Lung (tissue), 11 donors: ENCODE measurements at regions not wholly inside any gene's neighbourhood (a gene's known extent, or its start where the extent isn't known, plus 50 kb on each side); places are given as distances from the start of the nearest gene placed in this dataset.

Experiments used
- ATAC-seq: fragments of 200-7000 bp; cut with Tn5 transposase; one replicate; pipeline ENCODE4 v1.9.1; 2020; ENCODE audit warnings: moderate number of reproducible peaks; ENCODE audit not compliant: insufficient read depth, low FRiP score
- DNase-seq, 3 donors: peaks; one replicate each; pipeline ENCODE4 v3.0.0-alpha.2; 2013 to 2017
- H3K27ac ChIP-seq, 2 donors: one replicate each; pipeline ENCODE4 v1.5.1; 2013; ENCODE audit warnings: mild to moderate bottlenecking in 2 of 2, moderate library complexity in 2 of 2, control low read depth in 1 of 2, inconsistent platforms in 1 of 2, low read depth in 1 of 2, low read length in 1 of 2
- H3K27me3 ChIP-seq, 3 donors: one replicate each; pipeline ENCODE4 v1.5.1; 2013; ENCODE audit warnings: low read length in 2 of 3; ENCODE audit not compliant: control insufficient read depth in 3 of 3, insufficient read depth in 3 of 3
- H3K36me3 ChIP-seq, 4 donors: one replicate each; pipeline ENCODE4 v1.5.1; 2013; ENCODE audit warnings: low read length in 4 of 4, mild to moderate bottlenecking in 1 of 4, moderate library complexity in 1 of 4; ENCODE audit not compliant: control insufficient read depth in 4 of 4, insufficient read depth in 4 of 4
- H3K4me1 ChIP-seq, 5 donors: one replicate each; pipeline ENCODE4 v1.5.1; 2013; ENCODE audit warnings: low read length in 5 of 5, mild to moderate bottlenecking in 2 of 5, moderate library complexity in 1 of 5; ENCODE audit not compliant: control insufficient read depth in 5 of 5, insufficient read depth in 5 of 5
- H3K4me3 ChIP-seq: one replicate; pipeline ENCODE4 v1.5.1; 2013; ENCODE audit warnings: mild to moderate bottlenecking, control low read depth, moderate library complexity
- H3K9ac ChIP-seq, 2 donors: one replicate each; pipeline ENCODE4 v1.5.1; 2013; ENCODE audit warnings: low read length in 2 of 2, control low read depth in 1 of 2; ENCODE audit not compliant: insufficient read depth in 1 of 2
- H3K9me3 ChIP-seq, 4 donors: one replicate each; pipeline ENCODE4 v1.5.1; 2013; ENCODE audit warnings: low read length in 3 of 4, mild to moderate bottlenecking in 1 of 4, moderate library complexity in 1 of 4; ENCODE audit not compliant: control insufficient read depth in 4 of 4, insufficient read depth in 3 of 4
- WGBS, 2 donors: extraction: QIAGEN DNeasy Blood & Tissue Kit; methylation state at CpG; one replicate each; pipeline ENCODE4 v1.1.7; 2013; 5-methylcytosine and 5-hydroxymethylcytosine counted together
- TF ChIP-seq, protein P1 (sequence below): IDR thresholded peaks from 2 replicates; pipeline ENCODE4 v1.5.1; 2012; ENCODE audit warnings: mild to moderate bottlenecking; ENCODE audit errors: control extremely low read depth, extremely low read depth
- donor health status: control.
- donor health status: control.
- donor health status: Bipolar disorder and iron deficiency.
- donor health status: healthy.
- donor health status: DM: yes; HTN: yes; CAD: no.

DNA sequence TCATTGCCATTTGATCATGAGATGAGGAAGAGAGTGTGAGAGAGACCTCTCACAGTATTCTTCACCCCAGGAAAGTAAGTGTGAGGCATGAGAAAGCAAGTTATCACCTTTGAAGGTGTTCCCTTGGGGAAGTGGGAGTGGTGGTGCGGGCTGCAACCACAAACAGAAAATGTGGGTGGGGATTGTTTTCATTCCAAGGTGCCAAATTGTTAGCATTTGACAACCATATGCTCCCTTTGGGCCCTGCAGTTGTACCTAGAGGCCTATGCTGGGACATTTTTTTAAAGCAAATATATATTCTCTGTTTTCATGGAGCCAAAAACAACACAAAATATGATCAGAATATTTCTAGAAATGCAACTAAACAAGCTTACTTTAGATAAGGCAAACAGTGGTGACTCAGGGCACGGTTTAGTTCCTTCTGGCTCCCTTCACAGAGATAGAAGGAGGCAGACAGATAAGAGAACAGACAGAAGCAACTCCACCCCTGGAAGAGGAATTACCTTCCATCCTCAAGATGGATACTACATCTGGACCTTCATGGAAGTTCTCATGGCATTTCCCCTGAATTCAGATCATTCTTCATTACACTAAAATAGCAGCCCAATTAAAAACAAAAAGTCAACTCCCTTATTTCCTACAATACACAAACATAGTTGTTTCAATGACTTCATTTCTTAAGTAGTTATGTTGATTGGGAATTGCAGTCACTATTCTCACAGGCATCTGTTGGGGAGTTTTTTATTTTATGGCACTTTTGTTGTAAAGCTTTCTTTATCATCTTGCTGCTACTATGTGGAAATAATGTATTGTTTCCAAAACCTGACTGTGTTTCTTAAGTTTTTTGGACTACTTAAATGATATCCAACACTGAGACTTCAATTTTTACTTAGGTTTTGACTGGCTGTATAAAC lies 416.6 kb downstream of the PLK2 start:
- Histone ChIP-seq H3K9ac (no peak overlapping the region), H3K4me1 (peaks cover 0 to 3% (median 0%) of the 10 kb centered on the region in 5 donors), H3K36me3 (no peaks in the 10 kb centered on the region), H3K27me3 (no peaks in the 10 kb centered on the region), H3K27ac (no peak overlapping the region), H3K4me3 (no peak overlapping the region), H3K9me3 (no peaks in the 10 kb centered on the region)
- WGBS, 2 donors: 78 to 89% methylated on average over 2 of the region's 2 CpGs
- TF ChIP-seq, protein P1, sequence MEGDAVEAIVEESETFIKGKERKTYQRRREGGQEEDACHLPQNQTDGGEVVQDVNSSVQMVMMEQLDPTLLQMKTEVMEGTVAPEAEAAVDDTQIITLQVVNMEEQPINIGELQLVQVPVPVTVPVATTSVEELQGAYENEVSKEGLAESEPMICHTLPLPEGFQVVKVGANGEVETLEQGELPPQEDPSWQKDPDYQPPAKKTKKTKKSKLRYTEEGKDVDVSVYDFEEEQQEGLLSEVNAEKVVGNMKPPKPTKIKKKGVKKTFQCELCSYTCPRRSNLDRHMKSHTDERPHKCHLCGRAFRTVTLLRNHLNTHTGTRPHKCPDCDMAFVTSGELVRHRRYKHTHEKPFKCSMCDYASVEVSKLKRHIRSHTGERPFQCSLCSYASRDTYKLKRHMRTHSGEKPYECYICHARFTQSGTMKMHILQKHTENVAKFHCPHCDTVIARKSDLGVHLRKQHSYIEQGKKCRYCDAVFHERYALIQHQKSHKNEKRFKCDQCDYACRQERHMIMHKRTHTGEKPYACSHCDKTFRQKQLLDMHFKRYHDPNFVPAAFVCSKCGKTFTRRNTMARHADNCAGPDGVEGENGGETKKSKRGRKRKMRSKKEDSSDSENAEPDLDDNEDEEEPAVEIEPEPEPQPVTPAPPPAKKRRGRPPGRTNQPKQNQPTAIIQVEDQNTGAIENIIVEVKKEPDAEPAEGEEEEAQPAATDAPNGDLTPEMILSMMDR: no peak
- ATAC-seq (no peak), DNase-seq (no peak)

DNA sequence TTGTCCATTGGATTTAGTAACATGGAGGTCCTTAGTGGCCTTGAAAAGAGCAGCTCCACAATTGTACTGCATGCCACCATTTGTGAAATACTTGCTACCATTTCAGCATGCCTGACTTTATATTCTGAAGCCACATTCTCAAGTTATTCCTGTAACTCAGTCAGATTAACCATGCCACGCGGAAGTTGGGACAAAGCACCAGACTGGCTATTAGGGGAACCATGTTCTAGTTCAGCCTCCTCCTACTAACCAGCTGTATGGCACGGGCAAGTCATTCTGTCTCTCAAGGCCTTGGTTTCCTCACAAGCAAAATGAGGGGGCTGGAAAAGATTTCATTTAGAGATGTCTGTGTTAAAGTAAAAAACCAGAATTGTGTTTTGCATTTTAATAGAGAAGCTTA lies 418.0 kb downstream of the PLK2 start:
- Histone ChIP-seq H3K4me1 (peaks cover 0 to 3% (median 0%) of the 10 kb centered on the region in 5 donors), H3K9me3 (no peaks in the 10 kb centered on the region), H3K27me3 (no peaks in the 10 kb centered on the region), H3K27ac (no peak overlapping the region), H3K4me3 (no peak overlapping the region), H3K9ac (no peak overlapping the region), H3K36me3 (no peaks in the 10 kb centered on the region)
- 95 to 99% methylated on average over 3 of the region's 3 CpGs for WGBS, 2 donors
- TF ChIP-seq, protein P1: no peak
- no peak for DNase-seq
- no peak for ATAC-seq

DNA sequence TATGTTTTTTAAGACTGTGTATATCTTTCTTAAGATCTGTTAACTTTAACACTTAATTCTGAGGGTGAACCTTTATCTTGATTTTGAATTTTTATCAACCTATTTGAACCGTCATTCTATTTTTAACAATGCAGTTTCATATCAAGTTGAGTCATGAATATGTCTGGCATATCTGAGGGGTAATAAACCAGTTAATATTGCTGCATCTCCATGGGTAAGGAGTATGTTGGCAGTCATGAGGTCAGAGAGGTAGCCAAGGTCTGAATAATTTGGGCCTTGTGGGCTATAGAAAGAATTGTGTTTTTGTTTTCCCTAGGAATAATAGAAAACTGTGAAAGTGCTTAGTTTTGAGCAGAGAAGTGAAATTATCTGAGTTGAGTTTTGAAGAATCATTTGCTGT lies 419.0 kb downstream of the PLK2 start:
- DNase-seq: no peak
- Histone ChIP-seq H3K9ac (no peak overlapping the region), H3K4me3 (no peak overlapping the region), H3K36me3 (no peaks in the 10 kb centered on the region), H3K27ac (no peak overlapping the region), H3K27me3 (no peaks in the 10 kb centered on the region), H3K9me3 (no peaks in the 10 kb centered on the region), H3K4me1 (peaks cover 0 to 3% (median 0%) of the 10 kb centered on the region in 5 donors)
- TF ChIP-seq, protein P1: no peak
- WGBS, 2 donors: 0% methylated on average over 1 of the region's 1 CpG
- ATAC-seq: no peak
